Neural progenitor cell (in vitro differentiated cells): ENCODE measurements at regions not wholly inside any gene's neighbourhood (a gene's known extent, or its start where the extent isn't known, plus 50 kb on each side); places are given as distances from the start of the nearest gene placed in this dataset.

Experiments used
- DNase-seq: peaks from one replicate; pipeline ENCODE4 v3.0.0-alpha.2; 2016; ENCODE audit warnings: low spot score
- H2AFZ ChIP-seq: fragments of 200-600 bp; sonication (generic); replicated peaks from 2 replicates; pipeline ENCODE4 v1.6.1; 2016; ENCODE audit warnings: antibody characterized with exemption
- H3F3A ChIP-seq: fragments of 200-600 bp; sonication (generic); 2 replicates; pipeline ENCODE4 v1.6.1; 2016; ENCODE audit warnings: antibody characterized with exemption, low read depth
- H3K27ac ChIP-seq: fragments of 200-600 bp; sonication (generic); 2 replicates; pipeline ENCODE4 v1.5.1; 2016; ENCODE audit warnings: mild to moderate bottlenecking
- H3K27me3 ChIP-seq: fragments of 200-600 bp; sonication (generic); 2 replicates; pipeline ENCODE4 v1.6.1; 2016; ENCODE audit warnings: mild to moderate bottlenecking, moderate library complexity
- H3K36me3 ChIP-seq: fragments of 200-600 bp; sonication (generic); 2 replicates; pipeline ENCODE4 v1.5.1; 2016
- H3K4me1 ChIP-seq: fragments of 200-600 bp; sonication (generic); 2 replicates; pipeline ENCODE4 v1.6.1; 2016; ENCODE audit warnings: mixed run types
- H3K4me2 ChIP-seq: fragments of 200-600 bp; sonication (generic); 2 replicates; pipeline ENCODE4 v1.6.1; 2016
- H3K4me3 ChIP-seq: fragments of 200-600 bp; sonication (generic); 2 replicates; pipeline ENCODE4 v1.5.1; 2016
- H3K79me2 ChIP-seq: fragments of 200-600 bp; sonication (generic); 2 replicates; pipeline ENCODE4 v1.6.1; 2016; ENCODE audit warnings: low read depth
- H3K9ac ChIP-seq: fragments of 200-600 bp; sonication (generic); 2 replicates; pipeline ENCODE4 v1.6.1; 2016
- H3K9me3 ChIP-seq: fragments of 200-600 bp; sonication (generic); 2 replicates; pipeline ENCODE4 v1.5.1; 2016; ENCODE audit warnings: low read depth
- H4K20me1 ChIP-seq: fragments of 200-600 bp; sonication (generic); 2 replicates; pipeline ENCODE4 v1.6.1; 2016; ENCODE audit warnings: low read depth
- H3K27ac Mint-ChIP-seq: 3 replicates; pipeline ENCODE4 v1.8.0; 2021; ENCODE audit warnings: mixed read lengths
- H3K27me3 Mint-ChIP-seq: 2 replicates; pipeline ENCODE4 v1.8.0; 2022; ENCODE audit warnings: low read depth, mild to moderate bottlenecking, inconsistent platforms, moderate library complexity, mixed read lengths; ENCODE audit not compliant: insufficient read depth
- H3K36me3 Mint-ChIP-seq: 3 replicates; pipeline ENCODE4 v1.8.0; 2021; ENCODE audit warnings: mixed read lengths
- H3K4me1 Mint-ChIP-seq: 3 replicates; pipeline ENCODE4 v1.8.0; 2021; ENCODE audit warnings: mixed read lengths
- H3K4me3 Mint-ChIP-seq: 3 replicates; pipeline ENCODE4 v1.8.0; 2021; ENCODE audit warnings: mild to moderate bottlenecking, moderate library complexity, mixed read lengths
- H3K9me3 Mint-ChIP-seq: 3 replicates; pipeline ENCODE4 v1.8.0; 2020; ENCODE audit warnings: mixed read lengths
- CTCF ChIP-seq: fragments of 200-600 bp; sonication (generic); IDR thresholded peaks from 2 replicates; pipeline ENCODE4 v1.5.1; 2017; ENCODE audit warnings: antibody characterized with exemption, mild to moderate bottlenecking
- EZH2 ChIP-seq: fragments of 200-600 bp; sonication (generic); IDR thresholded peaks from 2 replicates; pipeline ENCODE4 v1.6.1; 2017; ENCODE audit warnings: antibody characterized with exemption, mild to moderate bottlenecking, moderate library complexity
- EZH2phosphoT487 ChIP-seq: fragments of 200-600 bp; sonication (generic); IDR thresholded peaks from 2 replicates; pipeline ENCODE4 v1.6.1; 2017; ENCODE audit warnings: antibody characterized with exemption

- peak overlapping the region; percentile 10 for H3K4me3 ChIP-seq
- Mint-ChIP-seq H3K36me3 (peaks cover 5% of the 10 kb centered on the region), H3K27me3 (no peaks in the 10 kb centered on the region), H3K27ac (peak overlapping the region; percentile 94), H3K4me1 (peaks cover 21% of the 10 kb centered on the region), H3K9me3 (peaks cover 4% of the 10 kb centered on the region), H3K4me3 (peak overlapping the region; percentile 19)
- H2AFZ ChIP-seq, result no peak overlapping the region
- TF ChIP-seq EZH2 (no peak), CTCF (no peak), EZH2phosphoT487 (no peak)
- H3K9me3 ChIP-seq, result no peaks in the 10 kb centered on the region
- peak; percentile 50 for DNase-seq
- peak overlapping the region; percentile 59 for H3K27ac ChIP-seq
- no peaks in the 10 kb centered on the region for H3K27me3 ChIP-seq
- H3F3A ChIP-seq, result no peaks in the 10 kb centered on the region
- H3K79me2 ChIP-seq, result no peaks in the 10 kb centered on the region
- no peaks in the 10 kb centered on the region for H3K36me3 ChIP-seq
- no peak overlapping the region for H3K9ac ChIP-seq
- H3K4me1 ChIP-seq, result peaks cover 16% of the 10 kb centered on the region
- no peaks in the 10 kb centered on the region for H4K20me1 ChIP-seq
- peak overlapping the region; percentile 61 for H3K4me2 ChIP-seq
Measured at GRCh38 chr13:80633251-80633650, 292.3 kb upstream of the SPRY2 start.

GRCh38 chr13:80630685-80631121, 289.8 kb upstream of the SPRY2 start:
- Mint-ChIP-seq H3K27me3 (no peaks in the 10 kb centered on the region), H3K27ac (no peak overlapping the region), H3K36me3 (peaks cover 5% of the 10 kb centered on the region), H3K4me1 (peaks cover 21% of the 10 kb centered on the region), H3K4me3 (no peak overlapping the region), H3K9me3 (peaks cover 4% of the 10 kb centered on the region)
- Histone ChIP-seq H3K9me3 (no peaks in the 10 kb centered on the region), H3K27me3 (no peaks in the 10 kb centered on the region), H2AFZ (no peak overlapping the region), H4K20me1 (no peaks in the 10 kb centered on the region), H3K9ac (no peak overlapping the region), H3K4me2 (no peak overlapping the region), H3F3A (no peaks in the 10 kb centered on the region), H3K4me1 (peaks cover 16% of the 10 kb centered on the region), H3K36me3 (no peaks in the 10 kb centered on the region), H3K27ac (no peak overlapping the region), H3K4me3 (no peak overlapping the region), H3K79me2 (no peaks in the 10 kb centered on the region)
- DNase-seq, result no peak
- no peak for TF ChIP-seq EZH2phosphoT487

GRCh38 chr13:80618781-80619180, 277.9 kb upstream of the SPRY2 start:
- Histone ChIP-seq H3K9ac (no peak overlapping the region), H3K4me3 (no peak overlapping the region), H3F3A (no peaks in the 10 kb centered on the region), H3K36me3 (no peaks in the 10 kb centered on the region), H4K20me1 (no peaks in the 10 kb centered on the region), H3K79me2 (no peaks in the 10 kb centered on the region), H3K9me3 (no peaks in the 10 kb centered on the region), H3K4me2 (no peak overlapping the region), H3K4me1 (no peaks in the 10 kb centered on the region), H3K27me3 (no peaks in the 10 kb centered on the region), H2AFZ (no peak overlapping the region), H3K27ac (no peak overlapping the region)
- no peak for TF ChIP-seq CTCF
- Mint-ChIP-seq H3K27ac (no peak overlapping the region), H3K9me3 (peaks cover 7% of the 10 kb centered on the region), H3K27me3 (peaks cover 7% of the 10 kb centered on the region), H3K4me3 (no peak overlapping the region), H3K4me1 (peaks cover 5% of the 10 kb centered on the region), H3K36me3 (peaks cover 7% of the 10 kb centered on the region)
- DNase-seq, result no peak

- Histone ChIP-seq H3K4me3 (no peak overlapping the region), H3K9ac (no peak overlapping the region), H3K79me2 (no peaks in the 10 kb centered on the region), H3K4me1 (no peaks in the 10 kb centered on the region), H3K27ac (no peak overlapping the region), H3K36me3 (no peaks in the 10 kb centered on the region), H3K27me3 (no peaks in the 10 kb centered on the region), H2AFZ (no peak overlapping the region), H4K20me1 (no peaks in the 10 kb centered on the region), H3F3A (no peaks in the 10 kb centered on the region), H3K9me3 (no peaks in the 10 kb centered on the region), H3K4me2 (no peak overlapping the region)
- Mint-ChIP-seq H3K36me3 (peaks cover 7% of the 10 kb centered on the region), H3K27me3 (peaks cover 4% of the 10 kb centered on the region), H3K4me1 (peaks cover 26% of the 10 kb centered on the region), H3K4me3 (no peak overlapping the region), H3K27ac (no peak overlapping the region), H3K9me3 (peaks cover 2% of the 10 kb centered on the region)
- TF ChIP-seq CTCF, result no peak
- no peak for TF ChIP-seq EZH2phosphoT487
- no peak for TF ChIP-seq EZH2
- peak; percentile 10 for DNase-seq
Measured at GRCh38 chr13:80612804-80613203, 271.9 kb upstream of the SPRY2 start.
